ENCODE measurements at regions not wholly inside any gene's neighbourhood (a gene's known extent, or its start where the extent isn't known, plus 50 kb on each side); places are given as distances from the start of the nearest gene placed in this dataset.
"Not testable (repeated sequence)": the region's sequence is repeated elsewhere in the genome, so short reads cannot be mapped to it uniquely, and the experiment has no call there.

DNA sequence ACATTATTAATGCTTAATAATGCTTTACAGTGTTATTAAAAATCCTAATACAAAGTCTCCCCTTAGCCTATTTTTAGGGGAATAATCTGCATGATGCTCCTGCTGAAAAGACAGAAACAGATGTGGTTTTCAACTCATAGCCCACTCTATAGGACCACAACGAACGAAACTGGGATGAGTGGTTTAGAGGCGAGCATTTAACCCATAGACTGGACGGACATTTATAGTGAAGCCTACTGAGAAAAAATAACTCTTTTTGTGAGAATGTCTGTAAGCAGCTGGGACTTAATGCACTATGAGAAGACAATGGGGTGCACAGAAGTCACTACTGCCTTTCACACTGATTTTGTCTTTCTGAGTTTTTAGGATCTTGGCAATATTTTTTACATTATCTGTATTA is 1599.6 kb upstream of the B3GALT2 start:
- no peak for ATAC-seq
- DNase-seq (ENCODE audit: low spot score) = no peak
- intact Hi-C loops (cut with DNase I) = no loop called here

GRCh38 chr1:194776657-194777056 is 1590.2 kb upstream of the B3GALT2 start:
- DNase-seq (ENCODE audit: low spot score) (no peak), ATAC-seq (no peak)
- intact Hi-C loops (cut with DNase I) = no loop called here

GRCh38 chr1:194774535-194774934 is 1588.1 kb upstream of the B3GALT2 start:
- intact Hi-C loops (cut with DNase I) = no loop called here
- ATAC-seq = no peak
- no peak for DNase-seq (ENCODE audit: low spot score)

- intact Hi-C loops (cut with DNase I) = no loop called here
- ATAC-seq = no peak
- no peak for DNase-seq (ENCODE audit: low spot score)
Measured at GRCh38 chr1:194755241-194755994, 1569.0 kb upstream of the B3GALT2 start.

GRCh38 chr1:194738843-194739242 is 1552.4 kb upstream of the B3GALT2 start:
- intact Hi-C loops (cut with DNase I); ATAC-seq; DNase-seq (ENCODE audit: low spot score): not testable (repeated sequence)

GRCh38 chr1:194734970-194735369 is 1548.6 kb upstream of the B3GALT2 start:
- DNase-seq (ENCODE audit: low spot score) = no peak
- no peak for ATAC-seq
- intact Hi-C loops (cut with DNase I) = no loop called here

GRCh38 chr1:194731025-194731424 is 1544.6 kb upstream of the B3GALT2 start:
- intact Hi-C loops (cut with DNase I) = no loop called here
- DNase-seq (ENCODE audit: low spot score) = no peak
- ATAC-seq = no peak

GRCh38 chr1:194730304-194730703 is 1543.9 kb upstream of the B3GALT2 start:
- DNase-seq (ENCODE audit: low spot score) (no peak), ATAC-seq (no peak)
- intact Hi-C loops (cut with DNase I) = no loop called here

DNA sequence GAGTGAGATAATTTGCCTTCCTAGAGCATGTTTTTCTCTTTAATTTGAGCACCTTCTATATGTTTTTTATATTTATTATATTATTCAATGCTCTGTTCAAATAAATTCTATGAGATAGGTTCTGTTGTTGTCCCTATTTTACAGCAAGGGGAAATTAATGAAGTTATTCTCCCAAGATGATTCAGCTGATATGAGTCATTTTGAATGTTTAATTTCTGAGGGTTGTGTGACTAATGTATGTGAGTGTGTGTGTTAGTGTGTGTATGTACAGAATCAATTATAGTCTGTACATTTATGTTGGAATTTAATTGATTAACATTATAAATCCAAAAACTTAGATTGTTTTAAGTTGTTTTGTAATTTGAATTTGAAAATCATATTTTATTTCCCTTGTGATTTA is 1536.7 kb upstream of the B3GALT2 start:
- ATAC-seq = no peak
- intact Hi-C loops (cut with DNase I) = no loop called here

GRCh38 chr1:194717941-194718340 is 1531.5 kb upstream of the B3GALT2 start:
- ATAC-seq = no peak
- DNase-seq (ENCODE audit: low spot score) = no peak
- intact Hi-C loops (cut with DNase I) = loop anchor here (5.0 kb wide), 1 partner anchor 1319 kb away; no protein-coding TSS in a partner anchor

More for the DNA sequence above, 1536.7 kb upstream of the B3GALT2 start:
- no peak for DNase-seq (ENCODE audit: low spot score)

GRCh38 chr1:194717334-194717733 is 1530.9 kb upstream of the B3GALT2 start:
- intact Hi-C loops (cut with DNase I) = loop anchor here (5.0 kb wide), 1 partner anchor 1320 kb away; no protein-coding TSS in a partner anchor
- no peak for ATAC-seq
- DNase-seq (ENCODE audit: low spot score) = no peak

GRCh38 chr1:194710671-194711070 is 1524.3 kb upstream of the B3GALT2 start:
- intact Hi-C loops (cut with DNase I) = no loop called here
- no peak for ATAC-seq
- no peak for DNase-seq (ENCODE audit: low spot score)

DNA sequence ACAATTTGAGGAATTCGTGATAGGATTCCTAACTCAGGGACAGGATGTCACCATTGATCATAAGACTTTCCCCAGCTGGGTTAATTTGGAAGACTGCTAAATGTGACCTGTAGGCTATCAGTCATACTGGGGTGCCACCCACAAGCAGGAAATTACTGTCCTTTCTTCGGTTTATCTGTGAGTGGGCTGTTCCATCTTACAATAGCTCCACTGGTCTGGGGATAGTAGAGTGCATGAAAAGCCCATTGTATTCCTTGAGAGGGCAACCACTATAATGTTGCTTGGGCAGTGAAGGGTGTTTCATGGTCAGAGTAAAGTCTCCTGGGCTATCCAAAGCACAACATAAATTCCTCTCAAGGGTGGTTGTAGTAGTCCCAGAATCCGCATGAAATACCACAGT is 1523.0 kb upstream of the B3GALT2 start:
- no peak for ATAC-seq
- intact Hi-C loops (cut with DNase I) = no loop called here
- no peak for DNase-seq (ENCODE audit: low spot score)

DNA sequence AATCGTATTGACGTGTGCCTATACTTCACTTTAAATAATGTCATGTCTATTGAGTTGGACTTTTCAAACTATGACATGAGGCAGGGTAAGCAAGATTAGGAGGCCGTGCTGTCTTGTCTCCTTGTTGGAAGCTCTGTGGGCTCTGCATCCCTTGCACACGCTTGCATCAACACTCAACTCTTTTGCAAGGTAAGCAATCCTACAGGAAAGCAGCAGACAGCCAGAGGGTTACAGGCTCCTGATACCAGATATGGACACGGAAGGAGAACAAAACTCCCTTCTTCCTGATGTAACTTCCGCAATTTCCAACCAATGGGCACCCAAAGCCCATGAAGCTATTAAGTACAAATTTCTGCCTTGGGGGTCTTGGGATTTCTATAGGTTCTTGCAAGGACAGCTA is 1520.7 kb upstream of the B3GALT2 start:
- DNase-seq (ENCODE audit: low spot score) (no peak), ATAC-seq (no peak)
- intact Hi-C loops (cut with DNase I) = no loop called here

GRCh38 chr1:194705123-194705854 is 1518.9 kb upstream of the B3GALT2 start:
- DNase-seq (ENCODE audit: low spot score) = no peak
- no peak for ATAC-seq

GRCh38 chr1:194698908-194699318 is 1512.5 kb upstream of the B3GALT2 start:
- DNase-seq (ENCODE audit: low spot score) = no peak
- no peak for ATAC-seq
- intact Hi-C loops (cut with DNase I) = no loop called here

More at GRCh38 chr1:194705123-194705854, 1518.9 kb upstream of the B3GALT2 start:
- intact Hi-C loops (cut with DNase I) = no loop called here

DNA sequence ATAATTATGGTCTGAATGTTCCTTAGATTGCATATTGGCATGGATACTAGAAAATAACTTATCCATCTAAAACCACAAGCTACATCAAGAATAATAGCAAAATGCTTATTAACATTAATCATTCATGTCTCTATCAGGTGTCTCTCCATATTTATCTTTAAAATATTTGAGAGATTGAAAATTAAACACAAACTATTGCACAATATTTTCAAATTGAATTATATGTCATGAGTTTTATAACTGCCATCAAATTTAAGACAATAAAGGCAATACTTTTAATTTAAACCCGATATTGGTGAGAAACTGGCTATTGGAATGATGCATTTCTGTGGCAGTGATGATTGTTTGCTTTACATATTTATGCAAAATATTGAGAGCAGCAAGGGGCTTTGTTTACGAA is 1506.8 kb upstream of the B3GALT2 start:
- intact Hi-C loops (cut with DNase I) = no loop called here
- ATAC-seq = no peak
- DNase-seq (ENCODE audit: low spot score) = no peak

GRCh38 chr1:194684636-194685035 is 1498.2 kb upstream of the B3GALT2 start:
- intact Hi-C loops (cut with DNase I) = no loop called here
- ATAC-seq (no peak), DNase-seq (ENCODE audit: low spot score) (no peak)

DNA sequence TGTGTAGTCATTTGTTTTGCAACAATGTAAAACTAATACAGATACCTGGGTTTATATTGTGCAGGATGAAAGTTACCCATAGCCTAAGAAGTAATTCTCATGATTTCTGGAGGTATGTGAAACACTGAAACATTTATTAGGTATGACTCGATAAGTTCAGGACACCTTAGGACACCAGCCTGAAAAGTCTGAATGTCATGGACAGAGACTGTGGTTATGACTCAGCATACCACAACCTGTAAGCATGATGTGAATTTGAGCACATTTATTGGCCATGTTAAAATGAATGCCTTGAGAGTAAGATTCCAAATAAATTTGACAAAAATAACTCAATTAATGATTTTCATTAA is 1471.7 kb upstream of the B3GALT2 start:
- DNase-seq (ENCODE audit: low spot score) = no peak
- intact Hi-C loops (cut with DNase I) = no loop called here
- no peak for ATAC-seq

GRCh38 chr1:194654956-194655355 is 1468.5 kb upstream of the B3GALT2 start:
- intact Hi-C loops (cut with DNase I) = no loop called here
- no peak for ATAC-seq
- DNase-seq (ENCODE audit: low spot score) = no peak
